ENCODE measurements at regions not wholly inside any gene's neighbourhood (a gene's known extent, or its start where the extent isn't known, plus 50 kb on each side); places are given as distances from the start of the nearest gene placed in this dataset.

- no peak for DNase-seq
These were observed 106.9 kb downstream of the SMIM20 start for GRCh38 chr4:26020881-26021280.

GRCh38 chr4:26021417-26022345 lies 107.7 kb downstream of the SMIM20 start:
- DNase-seq, result no peak

- DNase-seq, result no peak
These were observed 108.6 kb downstream of the SMIM20 start for GRCh38 chr4:26022346-26023202.

- no peak for DNase-seq
These were observed 109.4 kb downstream of the SMIM20 start for GRCh38 chr4:26023203-26023972.

GRCh38 chr4:26024079-26024478 lies 110.1 kb downstream of the SMIM20 start:
- no peak for DNase-seq

- no peak for DNase-seq
These were observed 114.2 kb downstream of the SMIM20 start for GRCh38 chr4:26028133-26028792.

- peak; percentile 38 for DNase-seq
These were observed 115.0 kb downstream of the SMIM20 start for GRCh38 chr4:26028793-26029567.

GRCh38 chr4:26029568-26030131 lies 115.6 kb downstream of the SMIM20 start:
- no peak for DNase-seq

GRCh38 chr4:26030260-26030667 lies 116.2 kb downstream of the SMIM20 start:
- no peak for DNase-seq

- DNase-seq, result no peak
These were observed 116.8 kb downstream of the SMIM20 start for GRCh38 chr4:26030780-26031179.

- DNase-seq, result no peak
These were observed 117.7 kb downstream of the SMIM20 start for GRCh38 chr4:26031704-26032103.

- DNase-seq, result no peak
These were observed 118.1 kb downstream of the SMIM20 start for GRCh38 chr4:26032142-26032541.

- no peak for DNase-seq
These were observed 118.8 kb downstream of the SMIM20 start for GRCh38 chr4:26032630-26033317.

GRCh38 chr4:26033389-26033788 lies 119.4 kb downstream of the SMIM20 start:
- no peak for DNase-seq

GRCh38 chr4:26034849-26035248 lies 120.8 kb downstream of the SMIM20 start:
- DNase-seq, result no peak

GRCh38 chr4:26035921-26036320 lies 121.9 kb downstream of the SMIM20 start:
- no peak for DNase-seq

- no peak for DNase-seq
These were observed 125.8 kb downstream of the SMIM20 start for GRCh38 chr4:26039639-26040359.

GRCh38 chr4:26044524-26044923 lies 130.5 kb downstream of the SMIM20 start:
- no peak for DNase-seq

GRCh38 chr4:26044983-26045382 lies 131.0 kb downstream of the SMIM20 start:
- DNase-seq, result no peak

- DNase-seq, result no peak
These were observed 133.8 kb downstream of the SMIM20 start for GRCh38 chr4:26047795-26048194.

Measured in CD4-positive, alpha-beta T cell treated with Interferon gamma for 1 hour (primary cell).